SU-DHL-6 (cell line): ENCODE measurements at regions not wholly inside any gene's neighbourhood (a gene's known extent, or its start where the extent isn't known, plus 50 kb on each side); places are given as distances from the start of the nearest gene placed in this dataset.

Experiments used
- CTCF ChIP-seq: fragments of 200-600 bp; sonication (generic); IDR thresholded peaks from one replicate; pipeline ENCODE4 v1.5.1; 2017; ENCODE audit warnings: antibody characterized with exemption, mild to moderate bottlenecking, low read length, moderate library complexity; ENCODE audit not compliant: insufficient read depth, poor library complexity, severe bottlenecking
- EZH2phosphoT487 ChIP-seq: fragments of 200-600 bp; sonication (generic), shearing (Covaris generic); conservative IDR thresholded peaks from 2 replicates; pipeline ENCODE4 v1.6.1; 2018; ENCODE audit warnings: mild to moderate bottlenecking, antibody characterized with exemption, low read length, moderate library complexity, mixed read lengths

- TF ChIP-seq CTCF, result no peak
- TF ChIP-seq EZH2phosphoT487, result no peak
Observed at GRCh38 chr14:106728611-106729010, 1202.2 kb downstream of the TMEM121 start.
